Pancreas (tissue), 10 donors: ENCODE measurements at regions not wholly inside any gene's neighbourhood (a gene's known extent, or its start where the extent isn't known, plus 50 kb on each side); places are given as distances from the start of the nearest gene placed in this dataset.
A peak's percentile ranks its signal among the peaks of the same experiment; 100 is the strongest.

ENCODE experiments used
- ATAC-seq, 4 donors: fragments of 200-7000 bp; cut with Tn5 transposase; one replicate each; pipeline versions ENCODE4 v1.8.0 to v1.9.1; 2020; ENCODE audit warnings: mild to moderate bottlenecking in 4 of 4, moderate library complexity in 4 of 4
- DNase-seq, 6 donors: peaks; one replicate each; pipeline ENCODE4 v3.0.0-alpha.2; 2020
- FAIRE-seq: peaks from 2 replicates; lab custom pipeline; 2012; peaks lifted over from hg19 to GRCh38; lab: Jason Lieb, UNC
- H3K27ac ChIP-seq, 4 donors: fragments of 200-600 bp; sonication (generic); 1 replicate in 3 of 4; 2 replicates in 1 of 4; pipeline versions ENCODE4 v1.5.0 to v1.8.0; 2020
- H3K27me3 ChIP-seq, 4 donors: fragments of 200-600 bp; one replicate each; pipeline ENCODE4 v1.8.0; 2021
- H3K36me3 ChIP-seq, 3 donors: fragments of 200-600 bp; sonication (generic) in 1 of 3; one replicate each; pipeline versions ENCODE4 v1.5.0 to v1.8.0; 2020 to 2021
- H3K4me1 ChIP-seq, 3 donors: fragments of 200-600 bp; one replicate each; pipeline ENCODE4 v1.8.0; 2021
- H3K4me3 ChIP-seq, 4 donors: fragments of 200-600 bp; sonication (generic) in 2 of 4; one replicate each; pipeline versions ENCODE4 v1.5.0 to v1.8.0; 2020 to 2021
- H3K9me3 ChIP-seq, 4 donors: fragments of 200-600 bp; one replicate each; pipeline ENCODE4 v1.8.0; 2021
- CTCF ChIP-seq, 4 donors: fragments of 200-600 bp; sonication (generic) in 3 of 4; IDR thresholded peaks; one replicate each; pipeline versions ENCODE4 v1.5.0 to v1.8.0; 2021; ENCODE audit warnings: antibody characterized with exemption in 4 of 4
- WGBS, 2 donors: extraction: QIAGEN DNeasy Blood & Tissue Kit; methylation state at CpG; one replicate each; pipeline ENCODE4 v1.1.7; 2013; 5-methylcytosine and 5-hydroxymethylcytosine counted together
- intact Hi-C, 3 donors: fragments of 100-400 bp; cut with DNase I; formaldehyde crosslinking; loops; one replicate each; pipeline versions ENCODE4 v1.11.1 to v1.14.2; 2022
- donor health status: healthy with polysubstance abuse.
- donor health status: DM: no; HTN: no; CAD: no; lungs with moderate emphysema.
- donor health status: DM: no; HTN: no; CAD: no.
- donor health status: control.
- donor health status: control.
- donor health status: Bipolar disorder and iron deficiency.
- donor health status: DM: yes; HTN: yes; CAD: no.
- donor health status: DM: no; HTN: no; CAD: no.
- donor health status: DM: no; HTN: no; CAD: no.
- donor health status: DM: yes; HTN: yes; CAD: no.

- no peak for TF ChIP-seq CTCF (IDR thresholded peaks at IDR 0.05)
- intact Hi-C loops: no loop called here
- no peak overlapping the region for H3K27ac ChIP-seq
- H3K36me3 ChIP-seq: no peaks in the 10 kb centered on the region
- no peaks in the 10 kb centered on the region for H3K27me3 ChIP-seq
- H3K4me3 ChIP-seq: no peak overlapping the region
- no peak for DNase-seq
- FAIRE-seq: no peak
- H3K9me3 ChIP-seq: no peaks in the 10 kb centered on the region
- ATAC-seq: peak in 2 of 4 donors; percentile 51 to 59
- 51% methylated on average over 5 of the region's 5 CpGs for WGBS, 2 donors
- H3K4me1 ChIP-seq: peaks cover 4 to 7% (median 4%) of the 10 kb centered on the region in 3 donors
Observed at GRCh38 chr2:157052685-157053224, 204.8 kb upstream of the GALNT5 start.

- 87 to 96% methylated on average over 1 of the region's 1 CpG for WGBS, 2 donors
- Histone ChIP-seq H3K36me3 (no peaks in the 10 kb centered on the region), H3K4me3 (no peak overlapping the region), H3K27ac (no peak overlapping the region), H3K9me3 (no peaks in the 10 kb centered on the region), H3K27me3 (no peaks in the 10 kb centered on the region), H3K4me1 (peaks cover 4 to 7% (median 4%) of the 10 kb centered on the region in 3 donors)
- FAIRE-seq (no peak), DNase-seq (no peak), ATAC-seq (no peak)
- TF ChIP-seq CTCF (IDR thresholded peaks at IDR 0.05): no peak
- intact Hi-C loops: no loop called here
Observed at GRCh38 chr2:157053876-157054275, 203.6 kb upstream of the GALNT5 start.

GRCh38 chr2:157055660-157056199 is 201.8 kb upstream of the GALNT5 start:
- Histone ChIP-seq H3K36me3 (no peaks in the 10 kb centered on the region), H3K27me3 (no peaks in the 10 kb centered on the region), H3K4me3 (no peak overlapping the region), H3K27ac (no peak overlapping the region), H3K4me1 (peaks cover 4 to 7% (median 4%) of the 10 kb centered on the region in 3 donors), H3K9me3 (no peaks in the 10 kb centered on the region)
- WGBS, 2 donors: 2 to 3% methylated on average over 2 of the region's 2 CpGs
- DNase-seq (no peak), FAIRE-seq (peak; percentile 75), ATAC-seq (peak in 1 of 4 donors; percentile 29)
- intact Hi-C loops: no loop called here
- TF ChIP-seq CTCF (IDR thresholded peaks at IDR 0.05): no peak

- Histone ChIP-seq H3K4me1 (peaks cover 4 to 7% (median 4%) of the 10 kb centered on the region in 3 donors), H3K27ac (no peak overlapping the region), H3K36me3 (no peaks in the 10 kb centered on the region), H3K27me3 (no peaks in the 10 kb centered on the region), H3K4me3 (no peak overlapping the region), H3K9me3 (no peaks in the 10 kb centered on the region)
- WGBS, 2 donors: 0 to 2% methylated on average over 1 of the region's 1 CpG
- FAIRE-seq (no peak), DNase-seq (no peak), ATAC-seq (peak in 2 of 4 donors; percentile 44 to 61)
- no peak for TF ChIP-seq CTCF (IDR thresholded peaks at IDR 0.05)
- intact Hi-C loops: no loop called here
Observed at GRCh38 chr2:157056200-157056676, 201.3 kb upstream of the GALNT5 start.

GRCh38 chr2:157058161-157058560 is 199.3 kb upstream of the GALNT5 start:
- TF ChIP-seq CTCF (IDR thresholded peaks at IDR 0.05): no peak
- no peak for DNase-seq
- H3K27me3 ChIP-seq: no peaks in the 10 kb centered on the region
- no peak overlapping the region for H3K4me3 ChIP-seq
- H3K4me1 ChIP-seq: peaks cover 4 to 7% (median 4%) of the 10 kb centered on the region in 3 donors
- no peak for ATAC-seq
- H3K27ac ChIP-seq: no peak overlapping the region
- no peak for FAIRE-seq
- H3K36me3 ChIP-seq: no peaks in the 10 kb centered on the region
- 86 to 88% methylated on average over 2 of the region's 2 CpGs for WGBS, 2 donors
- H3K9me3 ChIP-seq: no peaks in the 10 kb centered on the region
- intact Hi-C loops: no loop called here
